ENCODE measurements at regions not wholly inside any gene's neighbourhood (a gene's known extent, or its start where the extent isn't known, plus 50 kb on each side); places are given as distances from the start of the nearest gene placed in this dataset.

DNA sequence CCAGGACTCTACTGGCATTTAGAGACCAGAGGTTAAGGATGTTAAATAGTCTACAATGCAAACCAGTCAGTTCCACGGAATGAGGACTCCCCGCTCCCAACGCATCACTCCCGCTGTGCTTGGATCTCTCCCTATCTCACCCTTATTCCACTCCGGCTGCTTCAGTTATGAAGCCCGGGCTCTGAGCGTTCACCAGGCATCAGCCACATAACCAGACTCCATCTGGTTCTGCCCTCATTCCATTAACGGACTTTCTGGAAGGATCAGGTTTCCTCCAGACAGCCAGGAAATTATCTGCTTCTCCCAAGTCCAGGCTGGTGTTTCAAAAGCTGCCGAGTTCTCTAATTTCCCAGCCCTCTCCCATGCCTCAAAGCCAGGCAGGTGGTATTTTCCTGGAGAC is 499.3 kb downstream of the GLRX3 start:
- TF ChIP-seq, protein P1, sequence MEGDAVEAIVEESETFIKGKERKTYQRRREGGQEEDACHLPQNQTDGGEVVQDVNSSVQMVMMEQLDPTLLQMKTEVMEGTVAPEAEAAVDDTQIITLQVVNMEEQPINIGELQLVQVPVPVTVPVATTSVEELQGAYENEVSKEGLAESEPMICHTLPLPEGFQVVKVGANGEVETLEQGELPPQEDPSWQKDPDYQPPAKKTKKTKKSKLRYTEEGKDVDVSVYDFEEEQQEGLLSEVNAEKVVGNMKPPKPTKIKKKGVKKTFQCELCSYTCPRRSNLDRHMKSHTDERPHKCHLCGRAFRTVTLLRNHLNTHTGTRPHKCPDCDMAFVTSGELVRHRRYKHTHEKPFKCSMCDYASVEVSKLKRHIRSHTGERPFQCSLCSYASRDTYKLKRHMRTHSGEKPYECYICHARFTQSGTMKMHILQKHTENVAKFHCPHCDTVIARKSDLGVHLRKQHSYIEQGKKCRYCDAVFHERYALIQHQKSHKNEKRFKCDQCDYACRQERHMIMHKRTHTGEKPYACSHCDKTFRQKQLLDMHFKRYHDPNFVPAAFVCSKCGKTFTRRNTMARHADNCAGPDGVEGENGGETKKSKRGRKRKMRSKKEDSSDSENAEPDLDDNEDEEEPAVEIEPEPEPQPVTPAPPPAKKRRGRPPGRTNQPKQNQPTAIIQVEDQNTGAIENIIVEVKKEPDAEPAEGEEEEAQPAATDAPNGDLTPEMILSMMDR (IDR thresholded peaks at IDR 0.05) = no peak
- no peak for TF ChIP-seq POLR2A (IDR thresholded peaks at IDR 0.05)
